Mammary epithelial cell (primary cell): ENCODE measurements at regions not wholly inside any gene's neighbourhood (a gene's known extent, or its start where the extent isn't known, plus 50 kb on each side); places are given as distances from the start of the nearest gene placed in this dataset.

Source experiments
- EZH2 ChIP-seq: IDR thresholded peaks from 2 replicates; pipeline ENCODE4 v1.6.1; 2012; ENCODE audit warnings: low read length, inconsistent platforms, borderline replicate concordance
- TF ChIP-seq, protein P1 (sequence below), 2 donors: IDR thresholded peaks in 1 of 2; conservative IDR thresholded peaks in 1 of 2; 2 replicates each; pipeline ENCODE4 v1.5.1; 2011 to 2012; ENCODE audit warnings: inconsistent platforms in 2 of 2, low read length in 2 of 2, mild to moderate bottlenecking in 2 of 2, control low read depth in 1 of 2, low read depth in 1 of 2; ENCODE audit not compliant: insufficient read depth in 1 of 2; ENCODE audit errors: extremely low read depth in 1 of 2

DNA sequence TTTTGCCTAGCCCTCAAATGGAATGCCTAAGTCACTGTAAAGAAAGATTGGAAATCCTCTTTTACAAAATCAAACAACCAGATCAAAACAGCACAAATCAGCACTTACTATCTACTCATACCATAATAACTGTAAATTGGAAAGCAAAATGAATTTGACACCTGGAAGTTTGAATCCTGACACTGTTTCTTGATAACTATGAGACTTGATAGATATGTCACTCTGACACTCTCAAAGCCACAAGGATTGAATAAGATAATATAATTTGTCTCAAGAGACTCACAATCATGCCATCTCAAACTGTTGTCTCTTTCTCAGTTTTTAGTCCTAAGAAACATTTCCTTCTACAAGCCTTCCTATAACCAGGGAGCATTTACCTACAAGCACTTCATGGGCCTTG, 302.6 kb upstream of the DIAPH2 start:
- TF ChIP-seq, protein P1, sequence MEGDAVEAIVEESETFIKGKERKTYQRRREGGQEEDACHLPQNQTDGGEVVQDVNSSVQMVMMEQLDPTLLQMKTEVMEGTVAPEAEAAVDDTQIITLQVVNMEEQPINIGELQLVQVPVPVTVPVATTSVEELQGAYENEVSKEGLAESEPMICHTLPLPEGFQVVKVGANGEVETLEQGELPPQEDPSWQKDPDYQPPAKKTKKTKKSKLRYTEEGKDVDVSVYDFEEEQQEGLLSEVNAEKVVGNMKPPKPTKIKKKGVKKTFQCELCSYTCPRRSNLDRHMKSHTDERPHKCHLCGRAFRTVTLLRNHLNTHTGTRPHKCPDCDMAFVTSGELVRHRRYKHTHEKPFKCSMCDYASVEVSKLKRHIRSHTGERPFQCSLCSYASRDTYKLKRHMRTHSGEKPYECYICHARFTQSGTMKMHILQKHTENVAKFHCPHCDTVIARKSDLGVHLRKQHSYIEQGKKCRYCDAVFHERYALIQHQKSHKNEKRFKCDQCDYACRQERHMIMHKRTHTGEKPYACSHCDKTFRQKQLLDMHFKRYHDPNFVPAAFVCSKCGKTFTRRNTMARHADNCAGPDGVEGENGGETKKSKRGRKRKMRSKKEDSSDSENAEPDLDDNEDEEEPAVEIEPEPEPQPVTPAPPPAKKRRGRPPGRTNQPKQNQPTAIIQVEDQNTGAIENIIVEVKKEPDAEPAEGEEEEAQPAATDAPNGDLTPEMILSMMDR (conservative IDR thresholded peaks at IDR 0.05 in 1 of 2, IDR thresholded peaks at IDR 0.05 in 1 of 2; ENCODE audit: extremely low read depth in 1 of 2, insufficient read depth in 1 of 2, low read depth in 1 of 2, low read length in 2 of 2): no peak
- no peak for TF ChIP-seq EZH2
